Activated CD8-positive, alpha-beta T cell treated with anti-CD3 and anti-CD28 coated beads for 36 hours (primary cell): ENCODE measurements at regions not wholly inside any gene's neighbourhood (a gene's known extent, or its start where the extent isn't known, plus 50 kb on each side); places are given as distances from the start of the nearest gene placed in this dataset.
A peak's percentile ranks its signal among the peaks of the same experiment; 100 is the strongest.

Experiments
- ATAC-seq: fragments of 200-7000 bp; cut with Tn5 transposase; one replicate; pipeline ENCODE4 v1.10.0; 2021; ENCODE audit warnings: mild to moderate bottlenecking, moderate library complexity
- CTCF ChIA-PET: fragments of 350-600 bp; sonication (Branson Sonifier 250); formaldehyde crosslinking; loops from one replicate; lab custom pipeline; 2021; ENCODE audit warnings: antibody characterized with exemption; lab: Charles Lee
- POLR2A ChIA-PET: fragments of 350-600 bp; sonication (Branson Sonifier 250); formaldehyde crosslinking; loops from one replicate; lab custom pipeline; 2021; ENCODE audit warnings: antibody characterized with exemption; lab: Charles Lee
- DNase-seq: peaks from one replicate; pipeline ENCODE4 v3.0.0-alpha.2; 2020
- H3K27ac Mint-ChIP-seq: one replicate; pipeline ENCODE4 v1.8.0; 2021; ENCODE audit warnings: mild to moderate bottlenecking, mixed read lengths
- H3K27me3 Mint-ChIP-seq: one replicate; pipeline ENCODE4 v1.8.0; 2021; ENCODE audit warnings: mixed read lengths
- H3K36me3 Mint-ChIP-seq: one replicate; pipeline ENCODE4 v1.8.0; 2021; ENCODE audit warnings: low read depth, mixed read lengths
- H3K4me1 Mint-ChIP-seq: one replicate; pipeline ENCODE4 v1.8.0; 2021; ENCODE audit warnings: low read depth, mixed read lengths
- H3K4me3 Mint-ChIP-seq: one replicate; pipeline ENCODE4 v1.8.0; 2021; ENCODE audit warnings: mild to moderate bottlenecking, moderate library complexity, mixed read lengths
- H3K9me3 Mint-ChIP-seq: one replicate; pipeline ENCODE4 v1.8.0; 2021; ENCODE audit warnings: mixed read lengths
- CTCF ChIP-seq: fragments of 200-600 bp; IDR thresholded peaks from one replicate; pipeline ENCODE4 v1.8.0; 2022; ENCODE audit warnings: antibody characterized with exemption, mild to moderate bottlenecking
- intact Hi-C: fragments of 100-400 bp; cut with micrococcal nuclease; formaldehyde crosslinking; loops from one replicate; pipeline ENCODE4 v1.10.0; 2022

- intact Hi-C loops: loop anchor here (10.0 kb wide), 1 partner anchor 737 kb away; a partner anchor contains a TSS
- Mint-ChIP-seq H3K4me1 (peaks cover 47% of the 10 kb centered on the region), H3K27me3 (no peaks in the 10 kb centered on the region), H3K9me3 (no peaks in the 10 kb centered on the region), H3K27ac (peak overlapping the region; percentile 77), H3K4me3 (peak overlapping the region; percentile 76), H3K36me3 (no peaks in the 10 kb centered on the region)
- ChIA-PET CTCF (interaction anchor here (1.3 kb wide), 1 partner anchor 10 kb away, joined by 4 read pairs; a partner anchor contains a TSS), POLR2A (interaction anchor here (1.2 to 4.1 kb wide), 4 partner anchors 8 to 25 kb away, joined by 3 to 85 read pairs (median 6); a partner anchor contains a TSS)
- DNase-seq (peak; percentile 92), ATAC-seq (peak; percentile 80)
- TF ChIP-seq CTCF: peak; percentile 36
Observed at GRCh38 chr6:27157459-27158315, 89.8 kb upstream of the PRSS16 start.

GRCh38 chr6:27158316-27158643, 89.2 kb upstream of the PRSS16 start:
- peaks cover 47% of the 10 kb centered on the region for H3K4me1 Mint-ChIP-seq
- intact Hi-C loops: loop anchor here (10.0 kb wide), 1 partner anchor 737 kb away; a partner anchor contains a TSS
- TF ChIP-seq CTCF: no peak
- H3K4me3 Mint-ChIP-seq: peak overlapping the region; percentile 76
- no peaks in the 10 kb centered on the region for H3K27me3 Mint-ChIP-seq
- ChIA-PET POLR2A (interaction anchor here (1.2 to 4.5 kb wide), 2 partner anchors 10 to 25 kb away, joined by 3 to 54 read pairs; a partner anchor contains a TSS), CTCF (interaction anchor here (1.5 to 3.3 kb wide), 2 partner anchors 13 to 31 kb away, joined by 3 to 13 read pairs; no protein-coding TSS in a partner anchor)
- no peaks in the 10 kb centered on the region for H3K36me3 Mint-ChIP-seq
- no peak for ATAC-seq
- DNase-seq: no peak
- peak overlapping the region; percentile 77 for H3K27ac Mint-ChIP-seq
- H3K9me3 Mint-ChIP-seq: no peaks in the 10 kb centered on the region

GRCh38 chr6:27159725-27160124, 87.8 kb upstream of the PRSS16 start:
- no peak for TF ChIP-seq CTCF
- Mint-ChIP-seq H3K27me3 (no peaks in the 10 kb centered on the region), H3K9me3 (no peaks in the 10 kb centered on the region), H3K4me3 (no peak overlapping the region), H3K36me3 (no peaks in the 10 kb centered on the region), H3K27ac (no peak overlapping the region), H3K4me1 (peaks cover 39% of the 10 kb centered on the region)
- ChIA-PET POLR2A (interaction anchor here (1.2 to 4.5 kb wide), 5 partner anchors 12 to 735 kb away, joined by 3 to 54 read pairs (median 4); a partner anchor contains a TSS), CTCF (interaction anchor here (0.7 to 3.3 kb wide), 6 partner anchors 15 to 735 kb away, joined by 3 to 13 read pairs (median 3); no protein-coding TSS in a partner anchor)
- no peak for DNase-seq
- intact Hi-C loops: loop anchor here (10.0 kb wide), 1 partner anchor 735 kb away; a partner anchor contains a TSS
- ATAC-seq: no peak

GRCh38 chr6:27161115-27161514, 86.4 kb upstream of the PRSS16 start:
- DNase-seq (no peak), ATAC-seq (no peak)
- Mint-ChIP-seq H3K36me3 (no peaks in the 10 kb centered on the region), H3K27me3 (no peaks in the 10 kb centered on the region), H3K27ac (no peak overlapping the region), H3K4me1 (peaks cover 32% of the 10 kb centered on the region), H3K4me3 (no peak overlapping the region), H3K9me3 (no peaks in the 10 kb centered on the region)
- POLR2A ChIA-PET: interaction anchor here (1.1 to 4.5 kb wide), 4 partner anchors 13 to 732 kb away, joined by 3 to 54 read pairs (median 8); a partner anchor contains a TSS
- no peak for TF ChIP-seq CTCF
- CTCF ChIA-PET: interaction anchor here (1.1 to 3.3 kb wide), 8 partner anchors 16 to 633 kb away, joined by 3 to 13 read pairs (median 6); no protein-coding TSS in a partner anchor
- intact Hi-C loops: no loop called here
